ENCODE measurements at regions not wholly inside any gene's neighbourhood (a gene's known extent, or its start where the extent isn't known, plus 50 kb on each side); places are given as distances from the start of the nearest gene placed in this dataset.
A peak's percentile ranks its signal among the peaks of the same experiment; 100 is the strongest.

GRCh38 chr6:71414486-71414885 is 125.9 kb downstream of the OGFRL1 start:
- TF ChIP-seq PRDM6 (tag by site-specific recombination; IDR thresholded peaks at IDR 0.05) (peak; percentile 42; the same call in 1 of the 2 replicates), REPIN1 (tag by site-specific recombination; IDR thresholded peaks at IDR 0.05; ENCODE audit: low read depth) (no peak), ZNF704 (tag by site-specific recombination; IDR thresholded peaks at IDR 0.05) (no peak), YY1 (tag by site-specific recombination; IDR thresholded peaks at IDR 0.05) (no peak), SALL2 (tag by site-specific recombination; IDR thresholded peaks at IDR 0.05; ENCODE audit: borderline replicate concordance) (no peak), ZSCAN5A (tag by site-specific recombination; IDR thresholded peaks at IDR 0.05) (no peak), ZNF514 (tag by site-specific recombination; IDR thresholded peaks at IDR 0.05) (no peak), ATF2 (tag by site-specific recombination; IDR thresholded peaks at IDR 0.05; ENCODE audit: low read depth) (no peak), ZNF670 (tag by site-specific recombination; IDR thresholded peaks at IDR 0.05; ENCODE audit: low read depth) (no peak)
- H3K9me3 ChIP-seq (ENCODE audit: control insufficient read depth, insufficient read depth, low read depth, low read length): no peaks in the 10 kb centered on the region
- ChIA-PET CTCF (no interaction called here), POLR2A (no interaction called here)
- peaks cover 31% of the 10 kb centered on the region for H3K4me1 ChIP-seq (ENCODE audit: control insufficient read depth, insufficient read depth, low read length)
- no peak overlapping the region for H3K27ac ChIP-seq (ENCODE audit: extremely low read depth, low read depth, low read length)
- no peak overlapping the region for H3K4me3 ChIP-seq (ENCODE audit: low read depth, low read length)
- peaks cover 18 to 32% of the 10 kb centered on the region in 2 experiments; a peak in 2 of 3 replicates for H3K36me3 ChIP-seq (ENCODE audit: control insufficient read depth in 2 of 2, insufficient read depth in 1 of 2, low read length in 2 of 2)

GRCh38 chr6:71419217-71420094 is 130.8 kb downstream of the OGFRL1 start:
- POLR2A ChIA-PET: interaction anchor here (1.2 to 2.1 kb wide), 4 partner anchors 12 to 109 kb away, joined by 3 to 11 read pairs (median 4); no protein-coding TSS in a partner anchor
- CTCF ChIA-PET: interaction anchor here (0.6 to 1.8 kb wide), 5 partner anchors 31 to 1657 kb away, joined by 4 to 7 read pairs (median 4); no protein-coding TSS in a partner anchor
- peak overlapping the region; percentile 69 for H3K4me3 ChIP-seq (ENCODE audit: low read depth, low read length)
- peaks cover 9% of the 10 kb centered on the region; the same call in 1 of the 2 replicates for H3K4me1 ChIP-seq (ENCODE audit: control insufficient read depth, insufficient read depth, low read length)
- H3K27ac ChIP-seq (ENCODE audit: extremely low read depth, low read depth, low read length): peak overlapping the region; percentile 86
- H3K9me3 ChIP-seq (ENCODE audit: control insufficient read depth, insufficient read depth, low read depth, low read length): no peaks in the 10 kb centered on the region
- peaks cover 15 to 24% of the 10 kb centered on the region in 2 experiments; a peak in 2 of 3 replicates for H3K36me3 ChIP-seq (ENCODE audit: control insufficient read depth in 2 of 2, insufficient read depth in 1 of 2, low read length in 2 of 2)
- TF ChIP-seq SALL2 (tag by site-specific recombination; IDR thresholded peaks at IDR 0.05; ENCODE audit: borderline replicate concordance) (no peak), ZNF114 (tag by site-specific recombination; IDR thresholded peaks at IDR 0.05) (no peak), MYNN (tag by site-specific recombination; IDR thresholded peaks at IDR 0.05; ENCODE audit: borderline replicate concordance) (no peak), ZNF776 (tag by site-specific recombination; IDR thresholded peaks at IDR 0.05; ENCODE audit: borderline replicate concordance) (no peak), ZBTB26 (tag by site-specific recombination; optimal IDR thresholded peaks at IDR 0.05) (no peak), MZF1 (tag by site-specific recombination; IDR thresholded peaks at IDR 0.05; ENCODE audit: borderline replicate concordance) (no peak), ZNF768 (tag by site-specific recombination; IDR thresholded peaks at IDR 0.05) (no peak), ZFHX2 (tag by site-specific recombination; conservative IDR thresholded peaks at IDR 0.05) (no peak), ZNF354C (tag by site-specific recombination; IDR thresholded peaks at IDR 0.05; ENCODE audit: borderline replicate concordance, low read depth) (no peak), ZNF624 (tag by site-specific recombination; IDR thresholded peaks at IDR 0.05) (no peak), BCL6B (tag by site-specific recombination; IDR thresholded peaks at IDR 0.05) (no peak), ZNF837 (tag by site-specific recombination; IDR thresholded peaks at IDR 0.05) (no peak), GLIS1 (tag by site-specific recombination; IDR thresholded peaks at IDR 0.05) (no peak), ZNF248 (tag by site-specific recombination; IDR thresholded peaks at IDR 0.05) (no peak), ZBTB21 (tag by site-specific recombination; IDR thresholded peaks at IDR 0.05) (no peak), ZNF621 (tag by site-specific recombination; IDR thresholded peaks at IDR 0.05) (no peak), ZNF311 (tag by site-specific recombination; IDR thresholded peaks at IDR 0.05; ENCODE audit: borderline replicate concordance) (no peak)
